HG02852 (cell line): ENCODE measurements at regions not wholly inside any gene's neighbourhood (a gene's known extent, or its start where the extent isn't known, plus 50 kb on each side); places are given as distances from the start of the nearest gene placed in this dataset.
"Not testable (repeated sequence)": the region's sequence is repeated elsewhere in the genome, so short reads cannot be mapped to it uniquely, and the experiment has no call there.

Experiments
- ATAC-seq: cut with Tn5 transposase; IDR thresholded peaks from one replicate; pipeline ENCODE4 v1.9.1; 2021; ENCODE audit warnings: mild to moderate bottlenecking, moderate library complexity; ENCODE audit not compliant: unreplicated experiment

- no peak for ATAC-seq
Observed at GRCh38 chr5:100641833-100642232, 106.7 kb downstream of the FAM174A start.

- ATAC-seq: no peak
Observed at GRCh38 chr5:100643473-100643872, 108.3 kb downstream of the FAM174A start.

- ATAC-seq: no peak
Observed at GRCh38 chr5:100644185-100644584, 109.0 kb downstream of the FAM174A start.

- ATAC-seq: no peak
Observed at GRCh38 chr5:100644776-100645175, 109.6 kb downstream of the FAM174A start.

- no peak for ATAC-seq
Observed at GRCh38 chr5:100646011-100646410, 110.8 kb downstream of the FAM174A start.

GRCh38 chr5:100646691-100647090 lies 111.5 kb downstream of the FAM174A start:
- ATAC-seq: no peak

- peak; percentile 88 for ATAC-seq
Observed at GRCh38 chr5:100647461-100648230, 112.5 kb downstream of the FAM174A start.

GRCh38 chr5:100654895-100655294 lies 119.7 kb downstream of the FAM174A start:
- ATAC-seq: no peak

- ATAC-seq: not testable (repeated sequence)
Observed at GRCh38 chr5:100656771-100657170, 121.6 kb downstream of the FAM174A start.

- ATAC-seq: no peak
Observed at GRCh38 chr5:100659080-100659795, 124.1 kb downstream of the FAM174A start.

GRCh38 chr5:100664140-100664539 lies 129.0 kb downstream of the FAM174A start:
- no peak for ATAC-seq

GRCh38 chr5:100667161-100667630 lies 132.0 kb downstream of the FAM174A start:
- ATAC-seq: peak; percentile 70

GRCh38 chr5:100668511-100668910 lies 133.3 kb downstream of the FAM174A start:
- ATAC-seq: no peak

- no peak for ATAC-seq
Observed at GRCh38 chr5:100676817-100677631, 141.8 kb downstream of the FAM174A start.

- no peak for ATAC-seq
Observed at GRCh38 chr5:100682625-100683024, 147.5 kb downstream of the FAM174A start.

- no peak for ATAC-seq
Observed at GRCh38 chr5:100683881-100684280, 148.7 kb downstream of the FAM174A start.

GRCh38 chr5:100685122-100685521 lies 149.9 kb downstream of the FAM174A start:
- ATAC-seq: not testable (repeated sequence)

GRCh38 chr5:100688834-100689233 lies 153.7 kb downstream of the FAM174A start:
- not testable (repeated sequence) for ATAC-seq

GRCh38 chr5:100690036-100690560 lies 154.9 kb downstream of the FAM174A start:
- no peak for ATAC-seq

GRCh38 chr5:100691085-100691484 lies 155.9 kb downstream of the FAM174A start:
- no peak for ATAC-seq

- ATAC-seq: no peak
Observed at GRCh38 chr5:100691548-100691947, 156.4 kb downstream of the FAM174A start.
